Peyer's patch (tissue), 4 donors: ENCODE measurements at regions not wholly inside any gene's neighbourhood (a gene's known extent, or its start where the extent isn't known, plus 50 kb on each side); places are given as distances from the start of the nearest gene placed in this dataset.

Experiments used
- CTCF ChIP-seq, 6 experiments: fragments of 450-650 bp in 4 of 6; fragments of 200-600 bp in 2 of 6; sonication (generic) in 1 of 6; IDR thresholded peaks; one replicate each; pipeline ENCODE4 v1.5.1; 2017 to 2019; ENCODE audit warnings: antibody characterized with exemption in 6 of 6, mild to moderate bottlenecking in 3 of 6, moderate library complexity in 1 of 6
- POLR2A ChIP-seq, 2 donors: fragments of 450-650 bp; IDR thresholded peaks; one replicate each; pipeline ENCODE4 v1.5.1; 2017; ENCODE audit warnings: antibody characterized with exemption in 2 of 2, mild to moderate bottlenecking in 2 of 2, moderate library complexity in 2 of 2

GRCh38 chr18:47317824-47318508 lies 66.5 kb upstream of the SKOR2 start:
- TF ChIP-seq POLR2A (IDR thresholded peaks at IDR 0.05) (no peak), CTCF (IDR thresholded peaks at IDR 0.05) (no peak)
